ENCODE measurements at regions not wholly inside any gene's neighbourhood (a gene's known extent, or its start where the extent isn't known, plus 50 kb on each side); places are given as distances from the start of the nearest gene placed in this dataset.

DNA sequence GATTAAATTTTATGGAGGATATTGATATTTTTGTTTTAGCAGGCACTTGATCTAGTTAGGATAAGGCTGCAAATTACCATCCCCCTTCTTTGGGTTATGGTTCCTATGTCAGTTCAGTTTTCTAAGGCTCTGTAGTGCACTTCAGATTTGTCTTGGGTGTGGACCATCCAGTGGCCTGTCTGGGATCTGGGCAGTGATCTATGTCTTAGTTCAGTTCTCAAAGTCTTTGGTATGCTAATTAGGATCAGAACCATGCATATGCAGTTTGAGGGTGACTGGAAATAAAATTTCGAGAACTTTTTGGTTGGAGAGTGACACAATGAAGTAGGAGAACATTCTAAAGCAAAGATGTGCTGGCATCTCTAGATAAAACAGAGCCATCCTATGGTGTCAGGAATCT, 388.2 kb downstream of the MID1IP1 start:
- no peaks in the 10 kb centered on the region for H3K4me1 ChIP-seq (ENCODE audit: control insufficient read depth, extremely low read depth, insufficient read depth, low read length)
- no peaks in the 10 kb centered on the region for H3K9me1 ChIP-seq (ENCODE audit: control insufficient read depth, extremely low read depth, insufficient read depth, low read length)
- H3K27ac ChIP-seq (ENCODE audit: control insufficient read depth, insufficient read depth, low read length): no peak overlapping the region
- DNase-seq (ENCODE audit: low read depth, low spot score) (no peak), FAIRE-seq (no peak)
- H3K79me2 ChIP-seq (ENCODE audit: control insufficient read depth, insufficient read depth, low read length): no peaks in the 10 kb centered on the region
- no peaks in the 10 kb centered on the region for H3K36me3 ChIP-seq (ENCODE audit: control insufficient read depth in 2 of 2, extremely low read depth in 1 of 2, insufficient read depth in 2 of 2, low read length in 2 of 2)
- TF ChIP-seq, protein P1, sequence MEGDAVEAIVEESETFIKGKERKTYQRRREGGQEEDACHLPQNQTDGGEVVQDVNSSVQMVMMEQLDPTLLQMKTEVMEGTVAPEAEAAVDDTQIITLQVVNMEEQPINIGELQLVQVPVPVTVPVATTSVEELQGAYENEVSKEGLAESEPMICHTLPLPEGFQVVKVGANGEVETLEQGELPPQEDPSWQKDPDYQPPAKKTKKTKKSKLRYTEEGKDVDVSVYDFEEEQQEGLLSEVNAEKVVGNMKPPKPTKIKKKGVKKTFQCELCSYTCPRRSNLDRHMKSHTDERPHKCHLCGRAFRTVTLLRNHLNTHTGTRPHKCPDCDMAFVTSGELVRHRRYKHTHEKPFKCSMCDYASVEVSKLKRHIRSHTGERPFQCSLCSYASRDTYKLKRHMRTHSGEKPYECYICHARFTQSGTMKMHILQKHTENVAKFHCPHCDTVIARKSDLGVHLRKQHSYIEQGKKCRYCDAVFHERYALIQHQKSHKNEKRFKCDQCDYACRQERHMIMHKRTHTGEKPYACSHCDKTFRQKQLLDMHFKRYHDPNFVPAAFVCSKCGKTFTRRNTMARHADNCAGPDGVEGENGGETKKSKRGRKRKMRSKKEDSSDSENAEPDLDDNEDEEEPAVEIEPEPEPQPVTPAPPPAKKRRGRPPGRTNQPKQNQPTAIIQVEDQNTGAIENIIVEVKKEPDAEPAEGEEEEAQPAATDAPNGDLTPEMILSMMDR (optimal IDR thresholded peaks at IDR 0.05 in 1 of 3, IDR thresholded peaks at IDR 0.05 in 1 of 3, conservative IDR thresholded peaks at IDR 0.05 in 1 of 3; ENCODE audit: extremely low read depth in 1 of 3, insufficient read depth in 2 of 3, low read length in 3 of 3): no peak
- TF ChIP-seq EZH2 (IDR thresholded peaks at IDR 0.05; ENCODE audit: low read length): no peak
- H3K9ac ChIP-seq (ENCODE audit: control insufficient read depth, extremely low read depth, insufficient read depth, low read length): no peak overlapping the region
- no peak overlapping the region for H2AFZ ChIP-seq (ENCODE audit: control insufficient read depth, low read length)
- no peaks in the 10 kb centered on the region for H4K20me1 ChIP-seq (ENCODE audit: control insufficient read depth, extremely low read depth, insufficient read depth, low read length)
- H3K9me3 ChIP-seq (ENCODE audit: control insufficient read depth, low read depth, low read length): no peaks in the 10 kb centered on the region
- no peak overlapping the region for H3K4me3 ChIP-seq (ENCODE audit: control insufficient read depth in 2 of 3, extremely low read depth in 1 of 3, insufficient read depth in 2 of 3, low read depth in 1 of 3, low read length in 3 of 3)
- dilution Hi-C loops (cut with MboI; ENCODE audit: extremely low pct_ligation_motif_present, low sequenced_read_pairs): no loop called here
- no peak overlapping the region for H3K4me2 ChIP-seq (ENCODE audit: control insufficient read depth, extremely low read depth, insufficient read depth, low read depth, low read length)
- peaks cover 2% of the 10 kb centered on the region for H3K27me3 ChIP-seq (ENCODE audit: control insufficient read depth, extremely low read depth, insufficient read depth, low read length)

DNA sequence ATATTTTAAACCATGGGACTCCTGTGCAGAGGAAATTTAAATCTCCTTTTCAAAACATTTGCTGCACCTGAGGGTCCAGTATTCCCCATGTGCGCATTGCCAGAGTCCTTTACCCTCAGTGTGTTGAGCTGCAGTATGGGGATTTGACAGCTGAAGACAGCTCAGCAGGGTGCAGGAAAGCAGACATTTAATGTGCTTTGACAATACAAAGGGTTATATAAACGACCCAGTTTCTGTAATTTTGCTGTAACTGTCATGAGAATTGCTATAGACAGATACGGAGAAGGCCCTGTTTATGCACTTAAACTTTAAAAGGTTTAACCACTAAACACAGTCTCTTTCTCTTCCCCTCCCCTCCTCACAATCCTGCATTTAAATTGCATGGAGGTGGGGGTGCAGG, 393.4 kb downstream of the MID1IP1 start:
- H3K4me3 ChIP-seq (ENCODE audit: control insufficient read depth in 2 of 3, extremely low read depth in 1 of 3, insufficient read depth in 2 of 3, low read depth in 1 of 3, low read length in 3 of 3): no peak overlapping the region
- H3K79me2 ChIP-seq (ENCODE audit: control insufficient read depth, insufficient read depth, low read length): no peaks in the 10 kb centered on the region
- H3K9me1 ChIP-seq (ENCODE audit: control insufficient read depth, extremely low read depth, insufficient read depth, low read length): no peaks in the 10 kb centered on the region
- H3K27ac ChIP-seq (ENCODE audit: control insufficient read depth, insufficient read depth, low read length): no peak overlapping the region
- no peaks in the 10 kb centered on the region for H3K36me3 ChIP-seq (ENCODE audit: control insufficient read depth in 2 of 2, extremely low read depth in 1 of 2, insufficient read depth in 2 of 2, low read length in 2 of 2)
- H3K9me3 ChIP-seq (ENCODE audit: control insufficient read depth, low read depth, low read length): no peaks in the 10 kb centered on the region
- H2AFZ ChIP-seq (ENCODE audit: control insufficient read depth, low read length): no peak overlapping the region
- no peak overlapping the region for H3K9ac ChIP-seq (ENCODE audit: control insufficient read depth, extremely low read depth, insufficient read depth, low read length)
- H3K27me3 ChIP-seq (ENCODE audit: control insufficient read depth, extremely low read depth, insufficient read depth, low read length): peaks cover 15% of the 10 kb centered on the region
- dilution Hi-C loops (cut with MboI; ENCODE audit: extremely low pct_ligation_motif_present, low sequenced_read_pairs): no loop called here
- DNase-seq (ENCODE audit: low read depth, low spot score): no peak
- TF ChIP-seq, protein P1 (optimal IDR thresholded peaks at IDR 0.05 in 1 of 3, IDR thresholded peaks at IDR 0.05 in 1 of 3, conservative IDR thresholded peaks at IDR 0.05 in 1 of 3; ENCODE audit: extremely low read depth in 1 of 3, insufficient read depth in 2 of 3, low read length in 3 of 3): no peak
- TF ChIP-seq EZH2 (IDR thresholded peaks at IDR 0.05; ENCODE audit: low read length): no peak
- FAIRE-seq: no peak
- H3K4me2 ChIP-seq (ENCODE audit: control insufficient read depth, extremely low read depth, insufficient read depth, low read depth, low read length): no peak overlapping the region
- H3K4me1 ChIP-seq (ENCODE audit: control insufficient read depth, extremely low read depth, insufficient read depth, low read length): peaks cover 21% of the 10 kb centered on the region
- H4K20me1 ChIP-seq (ENCODE audit: control insufficient read depth, extremely low read depth, insufficient read depth, low read length): no peaks in the 10 kb centered on the region

All from keratinocyte (primary cell).